Limb (tissue), 2 donors: ENCODE measurements at regions not wholly inside any gene's neighbourhood (a gene's known extent, or its start where the extent isn't known, plus 50 kb on each side); places are given as distances from the start of the nearest gene placed in this dataset.
A peak's percentile ranks its signal among the peaks of the same experiment; 100 is the strongest.

Experiments used
- DNase-seq, 2 donors: peaks; one replicate each; pipeline ENCODE4 v3.0.0-alpha.2; 2016; ENCODE audit errors: extremely low spot score in 2 of 2

GRCh38 chr15:79230766-79231165 is 51.8 kb upstream of the ANKRD34C start:
- no peak for DNase-seq

DNA sequence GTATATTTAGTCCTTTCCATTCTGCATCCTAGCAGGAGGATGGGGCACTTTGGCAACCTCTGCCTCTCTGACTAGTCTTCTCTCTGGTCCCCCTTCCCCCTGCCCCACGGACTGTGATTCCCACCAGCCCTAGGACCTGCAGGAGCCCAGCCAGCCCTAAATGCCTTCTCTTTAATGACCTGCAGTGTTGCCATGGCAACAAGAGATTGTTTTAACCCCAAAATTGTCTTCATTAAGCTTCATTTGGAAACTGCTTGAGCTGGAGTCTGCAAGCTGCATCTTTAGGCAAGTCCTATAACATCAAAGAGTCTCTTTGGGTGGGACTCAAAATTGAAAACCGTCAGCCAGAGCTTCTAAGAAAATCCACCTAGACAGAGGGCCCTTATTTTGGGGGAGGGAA is 59.7 kb upstream of the ANKRD34C start:
- DNase-seq: no peak

GRCh38 chr15:79221696-79222095 is 60.8 kb upstream of the ANKRD34C start:
- no peak for DNase-seq

GRCh38 chr15:79219393-79220056 is 63.0 kb upstream of the ANKRD34C start:
- DNase-seq: no peak

- DNase-seq: no peak
Measured at GRCh38 chr15:79218588-79219200, 63.8 kb upstream of the ANKRD34C start.

DNA sequence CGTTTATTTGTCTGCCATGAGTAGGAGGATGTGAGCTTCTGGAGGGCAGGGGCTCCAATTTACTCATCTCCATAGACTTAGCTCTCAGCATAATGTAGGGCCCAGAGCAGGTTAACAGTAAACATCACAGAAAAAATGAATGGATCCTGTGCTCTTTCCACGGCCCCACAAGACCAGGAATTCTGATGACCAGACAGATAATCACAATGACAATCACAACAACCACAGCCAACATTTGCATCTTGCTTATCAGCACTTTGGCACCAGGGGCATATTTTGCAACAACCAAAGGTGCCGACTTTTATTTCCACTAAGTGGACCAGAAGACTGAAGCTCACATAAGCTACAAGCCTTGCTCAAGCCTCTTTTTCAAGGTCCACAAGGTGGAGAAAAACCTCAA is 68.9 kb upstream of the ANKRD34C start:
- no peak for DNase-seq

DNA sequence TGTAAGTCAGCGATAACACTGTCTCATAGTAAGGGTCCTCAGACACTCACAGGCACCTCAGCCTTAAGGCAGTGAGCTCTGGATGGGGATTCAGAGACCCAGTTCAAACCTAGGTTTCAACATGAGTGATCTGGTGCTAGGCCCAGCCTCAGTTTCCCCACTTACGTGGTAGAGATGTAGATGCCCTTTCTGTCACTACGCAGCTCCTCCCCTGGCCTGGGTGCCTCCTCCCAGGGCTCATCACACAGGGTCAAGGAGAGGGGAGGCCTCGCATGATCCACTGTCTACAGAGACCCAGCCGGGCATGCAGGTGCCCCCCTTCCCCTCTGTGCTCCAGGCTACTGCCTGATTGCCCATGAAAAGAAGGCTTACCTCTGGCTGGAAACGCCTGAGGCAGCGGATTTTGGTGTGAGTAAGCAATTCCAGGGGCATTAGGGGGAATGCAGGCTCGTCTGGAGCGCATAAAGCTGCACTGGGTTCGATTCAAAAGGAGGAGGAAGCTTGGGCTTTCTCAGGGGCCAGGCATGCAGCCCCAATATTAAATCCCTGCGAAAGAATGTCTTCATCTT is 69.8 kb upstream of the ANKRD34C start:
- no peak for DNase-seq

GRCh38 chr15:79211481-79211880 is 71.0 kb upstream of the ANKRD34C start:
- DNase-seq: no peak

DNA sequence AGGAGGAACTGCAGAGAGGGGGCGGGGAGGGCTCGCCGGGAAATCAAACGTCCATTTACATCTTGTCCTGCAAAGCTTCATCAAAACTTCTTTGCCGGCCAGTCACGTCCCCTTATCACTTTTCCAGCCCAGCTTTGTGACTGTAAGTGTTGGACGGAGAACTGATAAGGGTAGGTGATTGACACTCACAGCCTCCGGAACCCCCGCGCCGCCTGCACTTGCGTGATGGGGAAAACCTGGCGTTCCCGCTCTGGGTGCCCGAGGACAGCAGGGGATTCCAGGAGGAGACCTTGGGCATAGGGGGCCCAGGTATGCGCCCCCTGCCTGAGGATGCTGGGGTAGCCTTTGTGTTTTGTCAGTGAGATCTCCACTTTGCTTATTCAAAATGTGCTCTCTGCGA is 72.8 kb upstream of the ANKRD34C start:
- no peak for DNase-seq

GRCh38 chr15:79209116-79209515 is 73.4 kb upstream of the ANKRD34C start:
- DNase-seq: no peak

- DNase-seq: no peak
Measured at GRCh38 chr15:79208179-79208578, 74.3 kb upstream of the ANKRD34C start.

DNA sequence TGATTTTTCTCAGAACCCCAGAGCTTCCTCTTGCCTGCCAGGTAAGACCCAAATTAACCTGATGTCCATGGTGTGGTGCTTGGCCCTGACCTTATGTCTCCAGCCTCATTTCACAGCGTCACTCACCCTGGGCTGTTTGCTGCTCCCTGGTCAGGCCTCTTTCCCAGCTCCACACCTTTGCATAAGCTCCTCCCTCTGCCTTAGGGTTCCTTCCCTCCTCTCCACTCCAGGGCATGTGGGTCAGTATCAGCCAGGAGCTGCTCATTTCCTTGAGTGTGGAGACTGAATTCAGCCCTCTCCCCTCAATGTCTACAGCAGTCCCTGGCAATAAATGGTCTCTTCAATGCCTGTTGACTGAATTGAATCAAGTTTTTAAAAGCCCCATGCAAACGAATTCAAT is 75.6 kb upstream of the ANKRD34C start:
- DNase-seq: no peak

GRCh38 chr15:79204886-79205675 is 77.4 kb upstream of the ANKRD34C start:
- DNase-seq: no peak

DNA sequence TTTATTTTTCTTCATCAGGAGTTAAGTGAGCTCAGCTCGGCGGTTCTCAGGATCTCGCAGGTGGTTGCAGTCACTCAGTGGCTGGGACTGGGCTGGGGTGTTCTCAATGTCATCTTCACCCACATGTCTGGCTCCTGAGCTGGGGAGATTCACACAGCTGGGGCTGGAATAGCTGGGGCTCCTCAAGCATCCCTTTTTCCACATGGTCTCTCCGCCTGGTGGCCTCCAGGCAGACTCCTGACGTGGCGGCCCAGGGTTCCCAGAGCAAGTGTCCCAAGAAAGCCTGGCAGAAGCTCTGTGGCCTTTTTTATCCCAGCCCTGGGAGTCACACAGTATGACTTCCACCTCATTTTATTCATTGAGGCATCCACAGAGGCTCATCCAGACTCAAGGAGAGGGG is 84.1 kb upstream of the ANKRD34C start:
- DNase-seq: no peak

DNA sequence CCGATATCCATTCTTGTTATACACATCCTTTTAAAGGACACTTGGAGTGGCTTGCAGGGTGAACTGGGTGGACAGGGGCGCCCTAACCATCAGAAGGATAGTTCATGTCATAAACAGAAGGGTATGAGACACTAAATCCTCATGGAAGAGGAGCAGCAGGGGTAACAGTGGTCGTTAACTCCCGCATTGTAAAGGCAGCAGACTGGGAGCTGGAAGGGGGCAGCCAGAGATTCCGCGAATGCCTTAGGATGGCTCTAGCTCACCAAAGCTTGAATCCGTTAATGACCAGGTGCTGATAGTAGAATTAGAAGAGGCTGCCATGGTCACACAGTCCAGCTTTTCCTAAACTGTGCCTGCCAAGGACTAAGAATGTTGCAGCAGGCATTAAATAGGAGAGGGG is 85.2 kb upstream of the ANKRD34C start:
- no peak for DNase-seq

GRCh38 chr15:79195802-79196201 is 86.7 kb upstream of the ANKRD34C start:
- DNase-seq: no peak

DNA sequence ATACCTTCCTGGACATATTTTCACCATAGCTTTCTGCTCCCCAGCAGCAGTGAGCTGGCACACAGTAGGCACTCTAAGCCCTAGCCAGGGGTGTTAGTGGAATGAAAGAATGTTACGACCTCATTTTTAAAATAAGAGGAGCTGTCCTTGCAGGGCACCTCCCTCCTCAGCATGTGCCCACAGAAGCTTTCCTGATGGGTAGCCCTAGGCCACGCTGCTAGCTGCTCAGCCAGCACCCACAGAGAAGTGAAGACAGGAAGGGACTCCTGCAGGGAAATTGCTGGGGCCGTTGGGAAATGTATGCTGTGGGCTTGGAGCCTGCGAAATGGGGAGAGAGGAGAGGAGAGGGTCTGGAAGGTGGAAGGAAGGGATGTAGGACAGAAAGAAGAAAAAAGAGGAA is 87.3 kb upstream of the ANKRD34C start:
- no peak for DNase-seq

DNA sequence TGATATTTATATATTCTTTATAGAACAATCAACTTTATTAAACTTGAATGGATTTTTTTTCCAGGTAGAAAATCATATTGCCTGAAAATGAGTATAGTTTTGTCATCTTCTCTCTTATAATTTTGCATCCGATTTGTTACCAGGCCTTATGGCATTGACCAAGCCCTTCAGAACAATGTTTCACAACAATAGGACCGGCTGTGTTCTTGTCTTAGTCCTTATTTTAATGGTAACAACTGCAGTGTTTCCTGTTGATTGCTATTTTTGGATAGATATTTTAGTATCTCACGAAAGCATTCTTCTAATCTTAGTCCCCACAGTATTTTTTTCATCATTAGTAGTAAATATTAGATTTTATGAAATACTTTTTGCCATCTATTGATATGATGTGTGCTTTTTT is 88.1 kb upstream of the ANKRD34C start:
- no peak for DNase-seq

GRCh38 chr15:79193549-79193948 is 89.0 kb upstream of the ANKRD34C start:
- DNase-seq: no peak

DNA sequence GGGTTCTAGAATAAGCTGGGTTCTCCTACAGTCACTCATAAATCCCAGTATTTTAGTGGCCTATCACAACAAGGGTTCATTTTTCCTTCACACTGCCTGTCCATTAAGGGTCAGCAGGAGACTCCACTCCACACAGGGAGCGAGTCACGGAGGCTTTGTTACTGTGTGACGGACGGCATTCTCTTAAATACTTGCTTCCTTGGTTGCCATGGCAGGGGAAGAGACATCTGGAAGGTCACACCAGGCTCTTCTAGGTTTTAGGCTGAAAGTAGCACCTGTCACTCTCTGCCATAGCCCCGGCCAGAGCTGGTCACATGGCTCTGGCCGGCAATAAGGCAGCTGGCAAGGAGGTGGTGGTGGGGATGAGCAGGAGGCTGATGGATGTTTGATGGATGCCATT is 89.4 kb upstream of the ANKRD34C start:
- DNase-seq: no peak

- peak in 1 of 2 donors; percentile 28 for DNase-seq
Measured at GRCh38 chr15:79192462-79193036, 90.0 kb upstream of the ANKRD34C start.

- DNase-seq: no peak
Measured at GRCh38 chr15:79190093-79190492, 92.4 kb upstream of the ANKRD34C start.
